GM19463 (cell line): ENCODE measurements at regions not wholly inside any gene's neighbourhood (a gene's known extent, or its start where the extent isn't known, plus 50 kb on each side); places are given as distances from the start of the nearest gene placed in this dataset.

ENCODE experiments used
- ATAC-seq: cut with Tn5 transposase; IDR thresholded peaks from one replicate; pipeline ENCODE4 v1.9.1; 2021; ENCODE audit warnings: mild to moderate bottlenecking, moderate library complexity; ENCODE audit not compliant: unreplicated experiment

DNA sequence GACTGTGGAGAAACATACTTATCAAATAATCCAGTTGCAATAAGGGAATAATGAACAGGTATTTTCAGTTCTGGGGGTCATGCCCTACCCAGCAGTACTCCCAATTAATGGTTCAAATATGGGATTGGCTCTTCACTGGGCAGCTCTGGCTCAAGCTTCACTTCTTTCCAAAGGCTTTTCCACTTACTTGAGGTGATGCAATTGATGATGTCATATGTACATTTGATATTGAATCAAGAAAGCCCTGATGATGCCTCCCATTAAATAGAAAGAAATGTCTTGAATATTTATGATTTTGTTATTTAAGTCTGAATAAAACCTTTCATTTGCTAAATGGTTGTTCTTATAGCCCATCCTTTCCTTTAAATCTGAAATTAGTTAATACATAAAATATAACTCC is 789.9 kb downstream of the USP25 start:
- no peak for ATAC-seq

DNA sequence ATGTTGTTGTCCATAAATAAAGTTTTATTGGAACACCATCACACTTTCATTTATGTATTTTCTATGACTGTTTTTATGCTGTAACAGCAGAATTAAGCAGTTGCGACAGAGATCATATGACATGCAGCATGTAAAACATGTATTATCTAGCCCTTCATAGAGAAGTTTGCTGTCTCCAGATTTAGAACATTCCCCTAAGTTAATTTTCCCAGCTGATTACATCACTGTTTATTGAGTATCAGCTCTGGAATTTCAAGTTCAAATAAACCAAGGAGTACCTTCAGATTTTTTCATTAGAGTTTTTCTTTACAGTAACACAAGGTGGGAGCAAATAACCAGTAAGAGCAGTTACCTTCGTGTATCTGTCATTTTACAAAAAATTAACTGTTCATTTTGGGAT is 792.8 kb downstream of the USP25 start:
- ATAC-seq: no peak

GRCh38 chr21:16530656-16531055 is 800.9 kb downstream of the USP25 start:
- ATAC-seq: no peak

GRCh38 chr21:16532840-16533239 is 803.1 kb downstream of the USP25 start:
- ATAC-seq: no peak

- ATAC-seq: no peak
Measured at GRCh38 chr21:16533692-16534407, 804.1 kb downstream of the USP25 start.

DNA sequence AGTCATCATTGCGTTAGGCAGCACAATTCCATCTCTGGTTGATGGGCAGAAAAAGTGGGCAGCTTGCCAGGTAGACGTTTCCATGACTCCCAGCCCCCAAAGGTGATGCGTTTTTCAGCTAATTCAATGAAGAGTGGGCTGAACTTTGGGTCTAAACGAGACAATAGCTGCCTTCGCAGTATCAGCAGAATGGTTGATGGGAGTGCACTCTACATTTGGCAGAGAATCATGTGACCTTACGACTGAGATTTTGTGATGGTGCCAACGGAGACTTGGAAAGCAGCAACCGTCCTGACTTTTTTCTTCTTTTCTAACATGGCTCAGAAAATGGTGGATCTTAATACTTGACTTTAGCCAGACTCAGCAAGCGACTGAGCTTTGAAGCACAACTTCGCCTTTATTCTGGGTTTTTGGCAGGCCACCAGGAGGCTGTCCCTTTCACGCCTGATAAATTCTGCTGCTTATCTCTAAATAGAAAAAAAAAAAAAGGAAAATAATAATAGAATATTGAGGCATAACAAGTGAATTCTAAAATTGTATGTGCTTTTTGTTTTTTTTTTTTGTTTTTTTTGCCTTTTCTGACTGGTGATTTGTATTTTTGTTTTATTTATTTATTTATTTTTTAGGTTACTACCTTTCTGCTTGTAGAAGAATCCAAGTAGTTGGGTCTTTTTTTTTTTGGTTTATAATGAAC is 804.8 kb downstream of the USP25 start:
- no peak for ATAC-seq

DNA sequence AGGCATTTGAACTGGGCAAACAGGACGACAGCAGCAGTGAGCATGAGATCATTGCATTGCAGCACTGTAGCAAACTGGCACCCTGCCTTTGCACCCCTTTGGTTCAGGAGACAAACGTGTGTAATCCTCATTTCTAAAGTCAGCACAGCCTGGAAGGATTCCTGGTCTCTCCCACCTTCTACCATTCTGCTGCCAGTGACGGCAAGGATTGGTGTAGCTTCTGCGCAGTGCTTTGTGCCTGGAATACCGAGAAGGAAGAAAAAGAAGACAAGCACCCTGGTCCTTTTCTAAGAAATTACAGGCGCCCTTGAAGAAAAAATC is 805.3 kb downstream of the USP25 start:
- ATAC-seq: no peak

DNA sequence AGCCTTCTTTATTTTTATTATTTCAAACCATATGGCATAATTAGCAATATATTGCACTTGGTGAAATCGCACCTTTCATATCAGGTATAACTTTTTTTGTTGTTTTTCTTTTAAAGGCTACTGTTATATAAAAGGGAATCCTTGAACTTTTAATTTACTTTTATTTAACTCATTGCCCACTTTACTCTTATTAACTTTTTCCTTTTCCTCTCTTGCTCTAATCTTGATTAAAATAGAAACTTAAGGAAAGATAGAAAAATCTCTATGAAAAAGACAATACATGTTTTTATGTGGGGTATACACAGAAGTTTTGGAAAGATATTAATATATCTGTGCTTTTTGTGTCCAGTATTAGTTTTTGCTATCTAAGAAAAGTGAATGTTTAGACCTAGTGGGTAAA is 805.8 kb downstream of the USP25 start:
- ATAC-seq: no peak

- ATAC-seq: no peak
Measured at GRCh38 chr21:16536140-16536539, 806.4 kb downstream of the USP25 start.

DNA sequence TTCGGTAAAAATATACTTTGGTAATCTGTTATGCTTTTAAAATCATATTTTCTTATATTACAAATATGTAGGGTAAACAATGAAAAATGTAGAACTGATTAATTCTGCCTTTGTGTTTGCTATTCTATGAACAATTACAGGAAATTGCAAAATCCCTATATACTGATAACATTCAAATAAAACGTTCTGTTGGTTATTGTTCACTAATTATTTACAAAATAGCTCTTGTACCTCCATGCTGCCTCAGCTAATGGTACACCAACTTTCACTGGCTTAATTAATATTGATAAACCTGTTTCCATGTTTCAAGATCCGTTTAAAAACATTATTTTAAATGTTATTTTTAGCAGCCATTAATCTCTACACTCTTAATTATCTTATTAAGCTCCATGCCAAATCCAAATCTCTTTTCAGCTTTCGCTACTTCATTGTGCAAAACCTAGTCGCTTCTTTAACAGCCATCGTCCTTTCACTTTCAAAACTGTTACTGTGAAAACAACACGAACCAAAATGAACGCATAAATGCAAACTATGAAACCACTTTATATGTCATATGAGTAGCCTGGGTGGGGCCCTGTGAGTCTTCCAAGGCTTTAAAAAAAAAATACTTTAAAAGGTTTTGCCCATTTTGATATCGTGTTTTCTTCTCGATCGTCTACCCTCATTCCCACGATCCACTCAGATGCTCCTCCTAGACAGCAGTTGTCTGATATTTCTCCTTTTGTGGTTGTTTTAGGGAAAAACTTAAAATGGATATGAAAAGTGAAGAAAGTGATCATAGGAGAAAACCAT is 807.1 kb downstream of the USP25 start:
- no peak for ATAC-seq

- ATAC-seq: no peak
Measured at GRCh38 chr21:16537501-16537900, 807.7 kb downstream of the USP25 start.

GRCh38 chr21:16538405-16538804 is 808.6 kb downstream of the USP25 start:
- ATAC-seq: no peak

DNA sequence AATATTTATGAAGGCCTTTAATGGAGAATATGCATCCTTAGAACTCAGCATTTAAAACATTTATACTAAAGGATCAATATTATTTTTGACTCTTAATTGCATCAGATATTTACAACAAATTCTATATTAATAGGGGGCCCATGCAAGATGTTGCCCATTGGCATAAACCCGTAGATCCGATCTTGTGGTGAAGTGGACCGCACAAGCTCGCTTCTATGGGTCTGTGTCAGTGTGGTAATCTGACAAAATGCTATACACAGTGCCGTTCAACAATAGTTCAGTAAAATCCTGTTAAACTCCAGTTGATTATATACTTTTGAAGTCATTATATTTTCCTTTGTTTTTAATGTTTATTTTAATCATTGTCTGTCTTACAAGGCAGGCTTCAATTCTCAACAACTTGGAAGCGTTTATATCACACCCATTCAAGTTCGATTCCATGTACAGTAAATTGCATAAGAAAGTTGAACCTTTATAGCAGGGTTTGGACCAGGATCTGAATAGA is 809.2 kb downstream of the USP25 start:
- no peak for ATAC-seq

DNA sequence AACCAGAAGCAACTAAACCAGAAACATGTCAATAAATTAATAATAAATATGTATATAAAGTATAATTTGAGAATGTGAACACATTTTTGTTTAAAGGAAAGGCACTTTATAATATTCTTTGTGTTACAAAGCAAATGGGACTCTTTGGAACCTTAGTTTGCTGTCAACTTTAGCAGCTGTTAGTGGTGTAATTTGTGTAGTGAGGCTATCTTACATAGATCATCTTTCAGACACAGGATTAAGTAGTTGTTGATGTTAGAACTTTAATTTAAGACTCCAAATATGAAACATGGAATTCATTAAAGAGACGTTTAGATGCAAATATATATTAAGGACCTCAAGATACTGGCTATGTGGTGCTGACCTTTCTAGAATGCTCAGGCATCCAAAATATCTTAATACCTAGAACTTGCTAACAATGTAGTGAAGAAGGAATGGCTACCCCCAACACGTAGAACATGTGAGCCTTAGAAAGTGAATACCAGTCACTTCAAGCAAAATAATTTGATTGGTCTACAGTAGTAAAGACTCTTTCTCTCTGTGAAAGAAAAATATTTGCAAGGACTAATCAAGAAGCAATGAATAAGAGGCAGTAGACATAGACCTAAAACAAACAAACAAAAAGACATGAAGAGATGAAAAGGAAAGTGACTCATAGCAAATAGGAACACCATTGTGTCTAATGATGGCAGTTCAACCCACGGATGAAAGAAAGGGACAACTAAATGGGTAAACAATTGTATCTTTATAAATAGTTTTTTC is 811.4 kb downstream of the USP25 start:
- no peak for ATAC-seq

GRCh38 chr21:16550118-16550517 is 820.3 kb downstream of the USP25 start:
- no peak for ATAC-seq

GRCh38 chr21:16550917-16551741 is 821.3 kb downstream of the USP25 start:
- ATAC-seq: no peak

DNA sequence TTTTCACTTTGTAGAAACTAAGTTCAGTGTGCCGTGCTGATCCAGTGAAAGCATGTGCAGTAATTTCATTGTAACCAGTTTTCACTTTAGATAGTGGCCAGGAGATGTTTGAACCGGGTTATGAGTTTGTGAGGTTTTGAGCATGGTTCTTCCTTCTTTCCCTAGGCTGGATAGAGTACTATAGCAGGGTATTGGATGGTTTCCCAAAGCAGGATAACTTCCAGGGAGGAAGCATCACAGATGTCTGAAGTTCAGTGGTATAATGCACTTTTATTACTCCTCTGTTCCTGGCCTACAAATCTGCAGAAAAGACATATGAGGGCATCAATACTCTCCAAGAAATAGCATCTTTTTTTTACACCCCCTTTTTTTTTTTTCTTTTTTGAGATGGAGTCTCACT is 823.1 kb downstream of the USP25 start:
- no peak for ATAC-seq

DNA sequence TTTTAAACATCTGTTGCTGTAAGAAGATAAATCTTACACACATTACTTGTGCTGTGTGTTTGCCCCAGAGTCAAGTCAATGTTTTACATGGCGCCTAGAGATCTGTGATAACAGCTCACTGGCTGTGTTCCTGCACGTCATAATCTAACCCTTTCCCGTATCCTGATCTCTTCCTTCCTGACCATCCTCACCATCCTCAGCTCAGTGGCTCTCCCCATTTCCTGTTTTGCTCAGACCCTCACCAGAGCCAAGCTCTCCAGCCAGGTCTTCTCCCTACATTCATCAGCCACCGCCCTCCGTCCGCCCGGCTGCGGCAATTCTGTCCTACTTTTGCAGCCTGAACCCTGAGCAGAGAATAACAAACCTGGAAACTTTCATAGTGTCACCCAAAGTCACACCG is 824.7 kb downstream of the USP25 start:
- ATAC-seq: no peak

DNA sequence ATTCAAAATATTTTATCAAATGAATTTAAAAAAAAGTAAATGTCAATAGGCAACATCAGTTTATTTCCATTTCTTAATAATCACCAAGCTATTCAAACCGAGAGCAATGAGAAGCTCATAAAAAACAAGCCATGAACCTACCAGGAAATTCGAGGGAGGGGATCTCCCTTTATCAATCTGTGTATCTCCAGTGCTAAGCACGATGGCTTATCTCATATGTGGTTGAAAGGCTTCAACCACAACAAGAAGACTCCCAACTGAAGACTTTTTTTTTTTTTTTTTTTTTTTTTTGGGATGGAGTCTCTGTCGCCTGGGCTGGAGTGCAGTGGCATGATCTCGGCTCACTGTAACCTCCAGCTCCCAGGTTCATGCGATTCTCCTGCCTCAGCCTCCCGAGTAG is 833.3 kb downstream of the USP25 start:
- ATAC-seq: no peak

DNA sequence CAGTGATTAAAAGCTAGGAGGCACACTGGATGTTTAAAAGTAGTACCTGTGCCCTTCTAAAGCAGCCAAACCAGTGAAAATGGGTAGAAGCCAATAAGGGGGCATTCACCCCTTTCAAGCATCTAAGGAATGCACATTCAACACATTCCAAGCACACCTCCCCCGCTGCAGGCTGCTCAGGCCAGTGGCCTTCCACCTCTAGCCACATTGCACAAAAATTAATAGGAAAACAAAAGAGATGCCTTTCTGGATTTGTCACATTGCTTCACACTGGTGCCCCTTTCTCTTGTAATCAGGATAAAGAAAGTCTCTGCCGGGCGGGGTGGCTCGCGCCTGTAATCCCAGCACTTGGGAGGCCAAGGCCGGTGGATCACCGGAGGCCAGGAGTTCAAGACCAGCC is 834.0 kb downstream of the USP25 start:
- no peak for ATAC-seq
